ENCODE measurements at regions not wholly inside any gene's neighbourhood (a gene's known extent, or its start where the extent isn't known, plus 50 kb on each side); places are given as distances from the start of the nearest gene placed in this dataset.

- no peak for TF ChIP-seq CTCF (IDR thresholded peaks at IDR 0.05; ENCODE audit: borderline replicate concordance, extremely low read depth, low read length, poor library complexity, severe bottlenecking)
- TF ChIP-seq EZH2 (IDR thresholded peaks at IDR 0.05; ENCODE audit: borderline replicate concordance, low read depth, low read length, severe bottlenecking) = no peak
These were observed 412.0 kb upstream of the KIF2A start for GRCh38 chr5:61894046-61894445.
